ENCODE measurements at regions not wholly inside any gene's neighbourhood (a gene's known extent, or its start where the extent isn't known, plus 50 kb on each side); places are given as distances from the start of the nearest gene placed in this dataset.

DNA sequence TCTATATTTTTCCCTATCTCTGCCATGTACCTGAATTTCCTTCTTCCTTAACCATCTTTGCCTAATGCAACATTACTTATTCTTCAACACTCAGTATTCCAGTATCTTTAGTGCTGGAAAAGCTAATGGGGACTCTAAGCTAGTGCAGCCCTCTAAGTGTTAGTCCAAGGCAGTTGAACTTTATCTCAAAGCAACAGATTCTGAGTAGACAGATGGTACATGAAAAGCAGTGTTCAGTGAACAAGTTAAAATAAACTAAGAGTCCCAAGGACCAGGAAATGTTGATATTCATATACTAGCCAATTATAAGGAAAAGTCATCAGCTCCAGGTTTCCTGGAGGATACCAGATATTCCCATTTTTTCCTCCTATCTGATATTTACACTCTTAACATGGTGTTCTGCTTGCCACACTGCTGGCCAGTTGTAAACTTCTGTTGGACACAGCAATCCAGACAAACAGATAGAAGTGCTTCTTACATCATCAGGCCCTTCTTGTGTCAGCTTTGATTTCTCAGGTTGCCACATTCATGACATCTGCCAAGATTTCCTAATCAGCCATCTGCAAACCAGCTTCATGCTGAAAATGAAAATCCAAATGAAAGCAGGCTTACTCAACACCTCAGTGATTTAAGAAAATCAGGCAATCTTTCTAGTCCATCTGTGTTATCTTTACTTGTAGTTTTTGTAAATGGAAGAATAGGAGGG is 255.9 kb upstream of the POU2AF2 start:
- DNase-seq (ENCODE audit: extremely low read depth in 1 of 2, low read depth in 1 of 2), result no peak

DNA sequence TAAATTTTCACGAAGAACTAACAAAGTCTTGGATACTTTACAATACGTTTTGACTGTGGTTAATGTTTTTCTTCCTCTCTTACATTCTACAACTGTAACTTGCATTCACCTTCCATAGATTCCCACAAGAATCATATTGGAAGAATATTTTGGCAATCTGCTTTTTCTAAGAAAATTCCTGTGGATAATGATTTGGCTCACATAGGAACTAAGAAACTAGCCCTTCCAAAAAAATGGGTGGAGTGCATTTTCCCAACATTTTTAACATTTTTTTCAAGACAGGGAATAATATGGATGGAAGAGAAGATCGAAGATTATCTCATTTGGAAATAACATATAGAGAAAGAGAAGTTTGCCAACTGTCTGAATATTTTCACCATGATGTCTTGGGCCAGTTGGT is 256.9 kb upstream of the POU2AF2 start:
- DNase-seq (ENCODE audit: extremely low read depth in 1 of 2, low read depth in 1 of 2), result no peak

DNA sequence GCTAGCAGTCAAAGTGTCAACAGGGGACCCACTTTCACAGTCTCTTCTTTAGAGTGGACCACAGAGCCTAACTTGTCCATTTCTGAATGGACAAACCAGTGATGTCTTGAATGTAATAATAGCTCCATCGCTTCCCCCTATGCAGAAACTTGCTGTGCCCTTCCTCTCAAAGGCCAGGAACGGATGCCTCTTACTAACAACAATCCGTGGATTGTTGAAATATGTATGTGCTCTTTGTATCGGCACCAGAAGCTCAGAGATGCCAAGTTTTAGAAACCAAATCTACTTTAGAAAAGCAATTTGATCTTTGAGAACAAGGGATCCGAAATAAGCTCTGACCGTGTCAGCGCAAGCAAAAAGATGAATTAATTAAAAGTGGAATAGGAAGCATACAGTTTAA is 259.5 kb upstream of the POU2AF2 start:
- DNase-seq (ENCODE audit: extremely low read depth in 1 of 2, low read depth in 1 of 2), result no peak

DNA sequence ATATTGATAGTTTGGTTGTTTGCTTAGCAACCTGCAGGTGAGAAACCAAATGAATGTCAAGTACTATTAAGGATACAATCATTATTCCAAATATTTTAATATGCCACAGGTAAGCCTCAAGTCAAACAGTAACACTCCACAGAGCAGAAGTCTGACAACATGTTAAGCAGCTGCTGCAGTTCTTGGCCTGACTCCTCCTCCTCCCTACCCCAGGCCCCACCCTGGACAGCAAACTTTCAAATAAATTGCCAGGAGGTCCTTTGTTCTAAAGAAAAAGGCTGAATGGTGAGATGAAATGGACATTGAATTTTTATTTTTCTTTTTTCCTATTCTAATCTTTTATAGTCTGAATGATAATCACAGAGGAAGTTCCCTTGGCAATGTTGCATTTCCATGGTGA is 260.0 kb upstream of the POU2AF2 start:
- no peak for DNase-seq (ENCODE audit: extremely low read depth in 1 of 2, low read depth in 1 of 2)

DNA sequence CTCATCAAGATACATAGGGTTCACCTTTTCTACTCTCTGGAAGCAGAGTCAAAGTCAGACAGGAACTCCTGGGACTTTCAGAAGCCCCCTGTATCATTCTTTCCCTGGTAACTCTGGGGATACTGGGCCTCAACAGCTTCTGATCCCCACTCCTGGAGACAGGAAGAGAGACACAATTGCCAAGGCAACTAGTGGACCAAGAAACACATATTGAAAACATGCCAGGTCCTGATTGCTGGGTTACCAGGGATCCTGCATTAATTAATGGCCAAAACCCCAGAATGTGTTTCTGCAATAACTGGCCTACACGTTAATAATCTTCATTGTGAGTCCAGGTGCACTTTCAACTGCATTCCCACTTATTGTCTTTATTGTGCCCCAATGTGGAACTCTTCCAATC is 260.8 kb upstream of the POU2AF2 start:
- DNase-seq (ENCODE audit: extremely low read depth in 1 of 2, low read depth in 1 of 2), result no peak

DNA sequence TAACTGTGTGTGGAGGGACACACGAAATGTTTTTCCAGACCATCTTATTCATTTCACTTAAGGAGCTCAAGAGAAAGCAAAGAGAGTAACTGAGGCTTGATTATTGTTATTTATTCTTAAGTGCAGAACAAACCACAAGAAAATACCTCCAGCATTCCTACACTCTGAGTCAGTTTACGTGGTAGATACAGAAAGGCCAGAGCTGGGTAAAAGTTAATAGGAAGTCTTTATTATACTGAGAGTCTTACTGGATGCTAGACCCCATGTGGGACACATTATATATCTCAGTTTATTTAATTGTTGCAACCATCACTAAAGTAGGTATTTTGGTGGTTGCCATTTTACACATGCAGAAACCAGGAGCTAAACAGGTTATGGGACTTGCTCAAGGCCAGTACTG is 261.4 kb upstream of the POU2AF2 start:
- DNase-seq (ENCODE audit: extremely low read depth in 1 of 2, low read depth in 1 of 2), result no peak

DNA sequence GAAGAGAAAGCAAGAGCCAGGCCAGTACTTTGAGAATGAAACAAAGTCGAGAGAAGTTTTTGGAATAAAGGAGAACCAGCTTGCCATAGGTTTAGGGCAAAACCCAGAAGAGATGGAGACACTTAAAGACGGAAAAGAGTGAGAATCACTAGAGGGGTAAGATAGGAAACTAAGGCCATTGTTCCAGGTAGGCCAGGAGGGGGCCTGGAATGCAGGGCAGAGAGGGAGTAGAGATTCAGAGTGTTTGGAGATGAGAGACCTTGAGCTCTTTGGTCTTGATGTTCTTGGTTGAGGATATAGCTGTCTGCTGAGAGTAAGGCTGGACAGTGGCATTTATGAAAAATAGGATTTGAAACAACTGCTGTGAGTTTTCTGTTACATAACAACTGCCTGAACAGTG is 263.3 kb upstream of the POU2AF2 start:
- DNase-seq (ENCODE audit: extremely low read depth in 1 of 2, low read depth in 1 of 2), result no peak

DNA sequence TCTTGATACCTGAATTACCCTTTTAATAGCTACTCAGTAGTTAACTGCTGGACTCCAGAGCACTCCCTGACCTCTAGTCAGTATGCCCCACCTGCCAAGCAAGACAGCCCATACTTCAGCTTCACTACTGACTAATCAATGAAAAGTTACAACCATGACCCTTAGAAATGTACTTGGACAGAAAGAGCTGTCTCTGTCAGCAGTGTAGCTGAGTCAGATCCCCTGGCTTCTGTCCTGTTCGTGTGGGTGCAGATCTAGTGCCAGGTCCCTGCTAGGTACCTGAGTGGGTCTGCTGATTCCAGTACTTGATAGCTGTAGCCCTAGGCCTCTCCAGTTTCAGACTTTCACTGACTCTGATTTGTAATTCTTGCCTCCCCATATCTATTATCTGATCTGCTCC is 265.8 kb upstream of the POU2AF2 start:
- DNase-seq (ENCODE audit: extremely low read depth in 1 of 2, low read depth in 1 of 2), result no peak

DNA sequence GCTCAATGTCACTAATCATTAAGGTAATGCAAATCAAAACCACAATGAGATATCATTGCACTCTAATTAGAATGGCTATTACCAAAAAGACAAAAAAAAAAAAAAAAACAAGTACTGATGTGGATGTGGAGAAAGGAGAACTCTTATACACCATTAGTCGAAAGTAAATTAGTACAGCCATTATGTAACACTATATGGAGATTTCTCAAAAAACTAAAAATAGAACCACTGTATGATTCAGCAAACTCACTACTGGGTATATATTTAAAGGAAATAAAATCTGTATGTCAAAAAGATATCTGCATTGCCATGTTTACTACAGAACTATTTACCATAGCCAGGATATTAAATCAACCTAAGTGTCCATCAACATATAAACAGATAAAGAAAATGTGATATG is 265.4 kb upstream of the ARHGAP20 start:
- no peak for DNase-seq (ENCODE audit: extremely low read depth in 1 of 2, low read depth in 1 of 2)

DNA sequence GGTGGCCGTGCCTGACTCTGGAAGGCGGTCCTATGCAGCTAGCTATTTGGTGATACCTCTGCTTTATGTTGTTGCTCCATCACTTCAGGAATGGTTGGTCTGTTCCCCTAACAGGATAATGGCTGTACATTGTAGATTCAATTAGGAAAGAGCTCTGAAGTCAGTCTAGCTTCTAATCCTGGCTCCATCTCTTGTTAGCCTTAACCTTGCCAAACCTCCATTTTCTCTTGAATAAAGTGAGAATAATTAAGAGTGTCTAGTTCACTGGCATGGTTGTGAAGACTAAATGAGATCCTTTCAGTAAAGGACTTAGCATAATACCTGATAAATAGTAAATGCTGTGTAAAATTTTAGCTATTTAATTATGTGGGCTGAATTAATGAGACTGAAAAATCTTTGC is 262.5 kb upstream of the ARHGAP20 start:
- DNase-seq (ENCODE audit: extremely low read depth in 1 of 2, low read depth in 1 of 2), result no peak

DNA sequence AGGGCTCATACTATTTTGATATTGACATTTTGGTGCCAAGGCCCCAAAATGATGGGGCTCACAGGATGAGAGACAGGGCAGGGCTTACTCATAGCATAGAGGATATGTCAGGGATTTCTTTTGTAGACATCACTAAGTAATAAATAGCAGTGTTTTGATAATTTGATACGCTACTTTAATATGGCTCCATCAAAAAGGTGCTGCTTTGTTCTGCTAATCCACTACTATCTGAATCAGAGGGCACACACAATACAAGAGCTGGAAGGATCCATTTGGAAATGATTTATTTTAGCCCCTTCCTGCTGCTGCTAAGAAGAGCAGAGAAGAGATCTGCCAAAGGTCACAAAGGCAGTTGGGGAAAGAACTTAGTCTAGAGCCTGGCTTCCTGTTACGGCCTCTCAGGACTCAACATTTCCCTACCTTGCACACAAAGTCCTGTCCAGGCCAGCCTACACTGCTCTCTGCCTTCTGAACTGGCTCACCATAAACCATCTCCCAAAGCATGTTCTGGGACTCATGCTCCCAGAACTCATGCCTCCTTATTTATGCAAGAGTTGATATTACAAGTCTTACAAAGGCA is 261.3 kb upstream of the ARHGAP20 start:
- DNase-seq (ENCODE audit: extremely low read depth in 1 of 2, low read depth in 1 of 2), result no peak

DNA sequence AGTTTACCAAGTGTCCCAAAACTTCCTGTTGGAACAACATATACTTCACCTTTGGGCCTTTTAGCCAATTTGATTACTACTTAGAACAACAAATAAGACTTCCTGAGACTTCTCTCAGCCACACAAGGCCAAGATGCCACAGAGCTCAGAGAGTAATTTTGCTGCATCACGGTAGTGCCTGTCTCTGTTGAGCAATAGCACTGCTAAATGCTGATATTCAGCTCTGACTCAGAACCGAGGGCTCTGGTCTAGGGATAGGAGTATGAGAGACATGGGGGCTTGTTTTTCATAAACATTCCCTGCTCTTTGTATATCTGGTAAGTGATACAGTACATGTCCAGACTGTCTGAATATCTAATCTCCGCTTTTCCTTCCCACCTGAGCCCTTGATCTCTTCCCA is 260.4 kb upstream of the ARHGAP20 start:
- DNase-seq (ENCODE audit: extremely low read depth in 1 of 2, low read depth in 1 of 2), result no peak

DNA sequence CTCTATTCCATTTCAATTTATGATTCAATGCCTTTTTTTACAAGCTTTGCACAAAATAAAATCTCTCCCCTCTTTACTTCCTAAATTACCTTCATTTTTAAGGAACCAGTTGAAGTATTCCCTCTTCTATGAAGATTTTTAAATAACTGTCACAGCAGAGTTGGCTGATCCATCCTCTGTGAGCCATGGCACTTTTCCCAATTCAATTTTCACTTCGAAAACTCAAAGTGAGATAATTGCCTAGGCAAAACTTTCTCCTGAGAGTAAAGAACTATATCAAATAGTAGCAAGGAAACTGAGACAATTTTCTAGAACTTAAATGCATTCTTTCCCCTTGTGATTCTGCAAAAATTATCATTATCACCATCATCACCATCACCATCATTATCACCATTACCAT is 259.9 kb upstream of the ARHGAP20 start:
- no peak for DNase-seq (ENCODE audit: extremely low read depth in 1 of 2, low read depth in 1 of 2)

DNA sequence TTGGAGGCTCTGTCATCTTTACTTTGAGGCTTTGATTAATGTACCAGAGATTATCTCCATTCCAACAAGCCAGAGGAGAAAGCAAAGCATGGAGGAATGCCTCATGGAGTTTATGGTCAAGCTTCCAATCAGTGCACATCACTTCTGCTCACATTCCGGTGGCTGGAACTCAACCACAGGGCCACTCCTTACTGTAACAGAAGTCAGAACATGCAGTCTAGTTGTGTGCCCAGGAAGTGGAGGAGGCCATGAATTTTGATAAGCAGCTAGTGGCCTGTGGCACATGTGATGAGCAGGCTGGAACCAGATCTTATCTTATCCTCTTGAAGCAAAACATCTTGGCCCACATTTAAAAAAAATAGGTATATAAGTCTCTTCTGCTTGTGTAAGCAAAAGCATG is 258.9 kb upstream of the ARHGAP20 start:
- no peak for DNase-seq (ENCODE audit: extremely low read depth in 1 of 2, low read depth in 1 of 2)

DNA sequence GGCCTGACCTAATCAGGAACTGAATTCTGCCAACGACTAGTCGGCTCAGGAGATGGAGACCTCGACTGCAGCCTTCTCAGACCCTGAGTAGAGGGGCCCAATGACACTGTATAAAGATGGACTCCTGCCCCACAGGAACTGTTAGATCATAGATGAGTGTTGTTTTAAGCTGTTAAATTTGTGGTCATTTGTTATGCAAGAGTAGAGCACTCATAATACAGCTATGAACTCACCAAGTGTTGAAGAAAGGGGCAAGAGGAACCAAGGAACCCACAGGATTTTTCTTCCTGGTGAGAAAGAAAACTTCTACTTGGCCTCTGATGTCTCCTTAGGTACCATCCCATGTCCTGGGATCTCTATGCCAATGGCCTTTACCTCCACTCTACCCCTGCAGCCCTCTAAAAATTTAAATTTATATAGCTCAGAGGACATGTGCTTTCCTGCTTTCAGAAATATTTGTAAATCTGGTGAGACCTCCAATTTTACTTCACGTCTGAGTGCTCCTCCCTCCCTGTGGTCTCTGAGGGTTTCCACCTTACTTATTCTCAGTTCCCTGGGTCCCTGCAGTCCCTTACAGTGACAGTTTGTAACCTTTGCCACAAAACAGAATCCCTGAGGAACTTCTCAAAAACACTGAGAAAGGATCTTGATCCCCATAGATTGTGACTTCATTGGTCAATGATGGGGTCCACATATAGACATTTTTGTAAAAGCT is 256.3 kb upstream of the ARHGAP20 start:
- DNase-seq (ENCODE audit: extremely low read depth in 1 of 2, low read depth in 1 of 2), result no peak

DNA sequence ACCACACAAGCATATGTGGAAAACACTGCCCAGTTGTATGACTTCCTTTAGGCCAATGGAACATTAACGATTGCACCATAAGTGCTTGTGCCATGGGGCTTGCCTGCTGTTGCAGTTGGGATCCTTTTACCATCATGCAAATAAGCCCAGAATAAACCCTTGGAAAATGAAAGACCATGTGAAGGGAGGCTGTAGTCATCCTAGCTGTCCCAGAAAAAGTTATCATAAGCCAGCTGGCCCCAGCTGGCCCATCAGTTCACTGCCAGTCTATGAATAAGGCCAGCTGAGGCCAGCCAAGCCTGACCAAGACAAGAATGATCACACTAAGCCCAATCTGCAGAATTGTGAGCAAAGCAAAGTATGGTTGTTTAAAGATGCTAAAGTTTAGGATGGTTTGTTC is 253.9 kb upstream of the ARHGAP20 start:
- DNase-seq (ENCODE audit: extremely low read depth in 1 of 2, low read depth in 1 of 2), result no peak

DNA sequence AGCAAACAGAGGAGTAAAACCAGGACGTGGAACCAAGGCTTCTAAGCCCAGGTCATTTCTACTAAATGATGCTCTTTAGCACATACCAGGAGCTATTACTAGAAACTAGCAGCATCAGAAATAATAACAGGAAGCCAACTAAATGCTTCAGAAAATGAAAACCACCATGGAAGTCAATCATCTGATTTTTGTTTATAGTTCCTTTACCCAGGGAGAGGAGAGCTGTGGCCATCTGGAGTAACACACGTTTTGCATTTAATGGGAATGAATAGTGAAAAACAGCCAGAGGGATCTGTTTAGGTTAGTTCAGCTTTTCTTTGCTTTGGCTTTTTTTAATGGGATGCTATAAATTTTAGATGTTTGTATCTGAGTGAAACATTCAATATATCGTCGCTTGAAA is 250.7 kb upstream of the ARHGAP20 start:
- DNase-seq (ENCODE audit: extremely low read depth in 1 of 2, low read depth in 1 of 2), result no peak

DNA sequence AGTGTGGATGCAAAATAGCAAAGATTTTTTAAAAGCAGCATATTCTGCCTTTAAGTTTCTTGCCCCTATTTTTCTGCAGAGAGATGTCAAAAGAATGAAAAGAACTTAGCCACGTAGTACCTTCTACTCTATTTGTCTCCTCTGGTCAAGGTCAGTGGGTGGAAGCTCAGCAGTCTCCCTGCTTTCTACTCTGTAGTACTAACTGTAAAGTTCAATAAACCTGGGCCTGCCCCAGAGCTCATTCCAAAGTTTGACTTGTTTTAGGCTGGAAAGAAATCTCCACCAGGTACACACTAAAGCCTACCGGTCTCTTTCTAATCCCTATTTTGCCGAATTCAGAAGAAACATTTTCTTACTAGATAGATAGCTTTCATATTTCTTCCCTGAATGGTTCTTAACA is 247.9 kb upstream of the ARHGAP20 start:
- no peak for DNase-seq (ENCODE audit: extremely low read depth in 1 of 2, low read depth in 1 of 2)

DNA sequence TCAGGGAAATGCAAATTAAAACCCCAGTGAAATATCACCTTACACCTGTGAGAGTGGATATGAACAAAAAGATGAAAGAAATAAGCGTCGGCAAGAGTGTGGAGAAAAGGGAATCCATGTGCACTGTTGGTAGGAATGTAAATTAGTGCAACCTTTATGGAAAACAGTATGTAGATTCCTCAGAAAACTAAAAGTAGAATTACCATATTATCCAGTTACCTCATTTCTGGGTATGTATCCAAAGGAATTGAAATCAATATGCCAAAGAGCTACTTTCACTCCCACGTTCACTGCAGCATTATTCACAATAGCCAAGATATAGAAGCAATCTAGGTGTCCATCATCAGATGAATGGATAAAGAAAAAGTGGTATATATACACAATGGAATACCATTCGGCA is 246.0 kb upstream of the ARHGAP20 start:
- no peak for DNase-seq (ENCODE audit: extremely low read depth in 1 of 2, low read depth in 1 of 2)

DNA sequence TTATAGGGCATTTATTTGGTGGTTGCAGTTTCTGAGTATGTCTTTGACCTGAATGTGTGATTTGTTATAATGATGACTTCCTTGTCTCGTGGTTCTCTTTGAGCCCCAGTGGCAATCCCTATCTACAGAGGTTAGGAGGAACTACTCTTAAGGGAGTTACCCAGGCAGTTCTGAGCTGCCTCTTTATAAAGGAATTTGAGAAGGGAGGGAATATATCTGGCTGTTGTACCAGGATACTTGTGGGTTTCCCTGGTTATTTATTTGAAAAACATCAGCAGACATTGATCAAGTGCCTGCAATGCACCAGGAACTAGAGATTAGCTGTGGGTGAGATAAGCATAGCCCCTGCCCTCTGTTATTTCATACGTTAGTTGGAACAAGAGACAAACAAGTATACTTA is 243.5 kb upstream of the ARHGAP20 start:
- DNase-seq (ENCODE audit: extremely low read depth in 1 of 2, low read depth in 1 of 2), result no peak

DNA sequence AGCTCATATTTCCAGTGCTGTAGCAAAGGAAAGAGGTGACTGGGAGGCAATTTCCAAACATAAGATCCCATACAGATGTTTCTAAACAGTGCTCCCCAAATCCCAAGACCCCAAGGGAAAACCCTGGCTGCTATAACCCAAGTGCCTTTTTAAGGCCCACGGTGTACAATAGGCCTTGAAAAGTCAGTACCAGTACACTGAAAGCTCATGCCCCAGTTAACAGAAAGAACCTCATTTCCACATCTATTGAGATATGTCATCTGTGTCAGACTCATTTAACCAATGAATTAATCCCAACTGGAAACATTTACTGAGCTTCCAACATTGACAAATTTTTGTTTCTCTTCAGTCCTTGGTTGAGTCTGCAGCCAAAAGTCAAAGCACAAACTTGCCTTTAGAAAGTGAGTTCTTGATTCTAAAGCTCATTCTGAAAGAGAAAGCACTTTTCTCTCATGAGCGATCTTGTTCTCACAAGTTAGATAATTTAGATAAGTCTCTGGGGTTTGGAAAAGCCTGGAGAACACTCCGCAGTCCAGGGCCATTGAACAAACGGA is 239.8 kb upstream of the ARHGAP20 start:
- no peak for DNase-seq (ENCODE audit: extremely low read depth in 1 of 2, low read depth in 1 of 2)
